DOHH2 (cell line): ENCODE measurements at regions not wholly inside any gene's neighbourhood (a gene's known extent, or its start where the extent isn't known, plus 50 kb on each side); places are given as distances from the start of the nearest gene placed in this dataset.

Experiments
- CTCF ChIP-seq: fragments of 200-600 bp; sonication (generic); IDR thresholded peaks from one replicate; pipeline ENCODE4 v1.5.1; 2014; ENCODE audit warnings: antibody characterized with exemption, mild to moderate bottlenecking, low read depth, low read length; ENCODE audit not compliant: poor library complexity, severe bottlenecking
- EZH2phosphoT487 ChIP-seq: fragments of 200-600 bp; sonication (generic); IDR thresholded peaks from 2 replicates; pipeline ENCODE4 v1.6.1; 2017; ENCODE audit warnings: borderline replicate concordance, mild to moderate bottlenecking, antibody characterized with exemption, low read length, moderate library complexity, mixed read lengths

DNA sequence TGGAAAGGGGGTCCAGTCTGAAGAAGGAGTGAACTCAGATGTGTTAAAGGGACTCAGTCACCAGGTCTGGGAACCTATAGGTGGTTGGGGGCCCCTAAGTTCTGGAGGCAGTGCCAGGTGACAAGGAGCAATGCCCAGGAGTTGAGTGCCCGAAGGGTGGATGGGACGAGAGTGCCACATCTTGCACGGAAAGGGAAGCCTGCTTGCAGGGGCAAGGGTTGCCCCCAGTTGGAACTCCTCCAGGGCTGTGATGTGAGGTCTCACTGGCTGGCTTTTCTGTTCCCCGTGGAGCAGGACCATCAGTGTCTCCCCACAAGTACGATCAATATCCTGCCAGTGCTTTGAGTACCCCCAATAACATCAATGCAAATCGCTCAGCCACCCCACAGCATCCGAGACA, 107.3 kb downstream of the TOMM20 start:
- TF ChIP-seq CTCF (no peak), EZH2phosphoT487 (no peak)
